GM18505 (cell line): ENCODE measurements at regions not wholly inside any gene's neighbourhood (a gene's known extent, or its start where the extent isn't known, plus 50 kb on each side); places are given as distances from the start of the nearest gene placed in this dataset.

ENCODE experiments used
- ATAC-seq: cut with Tn5 transposase; IDR thresholded peaks from one replicate; pipeline ENCODE4 v1.9.1; 2021; ENCODE audit not compliant: unreplicated experiment
- POLR2A ChIP-seq: IDR thresholded peaks from 4 replicates; pipeline ENCODE4 v1.6.1; 2011; ENCODE audit warnings: borderline replicate concordance; ENCODE audit not compliant: insufficient read depth, insufficient read length; ENCODE audit errors: extremely low read depth

DNA sequence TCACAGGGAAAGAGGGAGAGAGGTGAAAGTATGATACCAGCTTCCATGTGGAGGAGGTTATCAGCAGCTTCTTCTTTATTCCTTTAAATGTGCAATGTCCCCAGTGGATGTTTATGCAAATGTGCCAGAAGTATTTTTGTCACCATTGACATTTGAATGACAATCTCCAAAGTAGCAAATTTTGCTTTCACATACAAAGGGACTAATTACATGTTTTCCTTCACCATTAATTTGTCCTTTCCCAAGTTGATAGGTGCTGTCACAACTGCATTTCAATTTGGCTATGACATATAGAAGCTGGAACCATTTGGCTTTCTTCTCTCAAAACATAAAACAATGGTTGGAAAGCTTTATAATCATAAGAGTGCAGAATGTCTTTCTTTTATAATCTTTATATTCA, 469.0 kb upstream of the NWD2 start:
- no peak for ATAC-seq
- TF ChIP-seq POLR2A: no peak

DNA sequence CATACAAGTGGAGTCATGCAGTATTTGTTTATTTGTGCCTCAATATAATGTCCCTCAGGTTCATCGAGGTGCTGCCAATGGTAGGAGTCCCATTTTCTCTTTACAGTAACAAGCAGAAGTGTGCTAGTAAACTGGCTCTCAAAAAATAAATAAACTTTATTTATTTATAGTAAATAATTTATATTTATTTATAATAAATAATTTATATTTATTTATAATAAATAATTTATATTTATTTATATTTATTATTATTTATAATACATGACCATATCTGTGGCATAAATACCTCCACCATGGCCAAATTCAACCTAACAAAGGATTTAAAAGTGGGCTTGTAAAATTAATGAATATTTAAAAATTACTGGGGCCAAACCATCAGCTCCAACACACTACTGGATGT, 464.9 kb upstream of the NWD2 start:
- no peak for ATAC-seq
- no peak for TF ChIP-seq POLR2A

DNA sequence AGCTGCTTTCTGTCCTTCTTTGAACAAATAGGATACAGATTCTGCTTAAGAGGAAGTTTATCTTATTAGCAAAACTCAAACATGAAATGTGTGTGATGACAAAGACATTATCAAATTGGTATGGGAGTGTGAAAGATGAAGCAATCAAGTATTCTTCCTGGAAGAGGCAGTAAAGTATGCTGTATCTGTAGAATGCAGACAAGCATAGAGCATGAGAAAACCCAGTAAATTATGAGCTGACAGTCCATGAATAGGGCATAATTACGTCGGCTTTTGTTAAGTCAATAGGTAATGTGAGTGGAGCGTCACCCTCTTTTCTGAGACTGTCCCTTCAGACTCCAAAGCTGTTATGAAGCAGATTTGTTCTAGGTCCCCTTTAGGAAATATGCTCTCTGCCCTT, 458.6 kb upstream of the NWD2 start:
- TF ChIP-seq POLR2A: no peak
- ATAC-seq: no peak

DNA sequence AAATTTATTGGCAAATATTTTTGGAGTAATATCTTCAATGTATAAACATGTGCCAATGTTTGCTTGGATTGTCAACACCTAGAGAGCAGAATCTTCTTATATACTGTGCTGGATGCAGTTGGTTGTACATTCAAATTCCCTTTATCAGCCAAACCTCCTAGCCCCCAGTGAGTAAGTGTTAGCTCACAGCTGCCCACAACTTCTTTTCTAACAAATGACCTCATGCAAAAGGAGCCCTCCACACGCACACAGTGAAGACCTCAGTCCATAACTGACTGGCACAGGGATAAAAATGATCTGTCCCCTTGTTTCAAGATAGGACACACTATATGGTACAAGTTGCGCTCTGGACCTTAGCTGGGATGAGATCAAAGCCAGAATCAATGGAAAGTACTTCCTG, 458.0 kb upstream of the NWD2 start:
- no peak for TF ChIP-seq POLR2A
- ATAC-seq: no peak

DNA sequence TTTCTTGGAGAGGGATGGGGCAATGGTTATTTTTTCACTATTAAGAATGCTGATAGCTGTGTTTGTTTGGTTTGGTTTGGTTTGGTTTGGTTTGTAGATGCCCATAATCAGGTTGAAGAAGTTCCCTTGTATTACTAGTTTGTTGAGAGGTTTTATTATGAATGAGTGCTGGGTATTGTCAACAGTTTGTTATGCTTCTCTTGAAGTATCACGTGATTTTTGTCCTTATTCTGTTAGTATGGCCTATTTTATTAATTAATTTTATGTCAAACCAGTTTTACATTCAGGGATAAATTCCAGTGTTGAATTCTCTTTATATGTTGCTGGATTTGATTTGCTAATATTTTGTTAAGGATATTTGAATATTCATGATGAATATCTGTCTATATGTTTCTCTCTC, 449.8 kb upstream of the NWD2 start:
- no peak for TF ChIP-seq POLR2A
- no peak for ATAC-seq

DNA sequence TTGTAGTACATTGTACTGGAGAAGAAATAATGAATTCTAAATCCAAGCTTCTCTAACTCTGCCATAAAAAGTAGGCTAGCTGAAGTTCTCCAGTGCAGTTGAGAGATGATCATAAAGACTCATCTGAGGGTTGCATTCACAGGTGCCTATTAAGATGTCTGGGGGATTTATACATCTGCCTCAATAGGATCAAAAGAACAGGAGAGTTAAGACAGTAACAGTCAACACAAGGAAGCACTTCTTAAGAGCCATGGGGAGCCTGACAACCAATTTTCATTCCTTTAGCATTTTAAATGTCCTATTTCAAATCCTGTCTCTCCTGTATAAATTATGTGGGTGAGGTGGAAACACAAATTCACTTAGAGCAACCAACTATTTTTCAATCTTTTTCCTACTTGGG, 432.4 kb upstream of the NWD2 start:
- no peak for TF ChIP-seq POLR2A
- no peak for ATAC-seq

DNA sequence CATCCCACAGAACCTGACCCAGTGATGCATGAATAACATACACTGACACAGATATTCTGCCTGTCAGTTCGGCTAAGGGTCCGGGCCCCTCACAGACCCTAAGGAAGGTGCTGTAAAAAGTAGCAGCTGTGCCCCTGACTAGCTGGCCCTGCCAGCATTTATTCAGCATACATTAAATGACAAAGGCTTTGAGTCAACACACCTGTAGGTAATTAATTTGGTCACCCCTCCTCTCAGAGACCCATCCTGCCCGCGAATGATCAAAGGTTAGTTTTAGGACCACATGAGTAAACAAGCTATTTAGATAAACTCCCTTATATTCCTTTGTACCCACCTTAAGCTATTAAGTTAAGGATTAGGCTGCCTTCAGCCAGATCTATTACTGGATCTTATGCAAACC, 429.0 kb upstream of the NWD2 start:
- ATAC-seq: no peak
- TF ChIP-seq POLR2A: no peak

DNA sequence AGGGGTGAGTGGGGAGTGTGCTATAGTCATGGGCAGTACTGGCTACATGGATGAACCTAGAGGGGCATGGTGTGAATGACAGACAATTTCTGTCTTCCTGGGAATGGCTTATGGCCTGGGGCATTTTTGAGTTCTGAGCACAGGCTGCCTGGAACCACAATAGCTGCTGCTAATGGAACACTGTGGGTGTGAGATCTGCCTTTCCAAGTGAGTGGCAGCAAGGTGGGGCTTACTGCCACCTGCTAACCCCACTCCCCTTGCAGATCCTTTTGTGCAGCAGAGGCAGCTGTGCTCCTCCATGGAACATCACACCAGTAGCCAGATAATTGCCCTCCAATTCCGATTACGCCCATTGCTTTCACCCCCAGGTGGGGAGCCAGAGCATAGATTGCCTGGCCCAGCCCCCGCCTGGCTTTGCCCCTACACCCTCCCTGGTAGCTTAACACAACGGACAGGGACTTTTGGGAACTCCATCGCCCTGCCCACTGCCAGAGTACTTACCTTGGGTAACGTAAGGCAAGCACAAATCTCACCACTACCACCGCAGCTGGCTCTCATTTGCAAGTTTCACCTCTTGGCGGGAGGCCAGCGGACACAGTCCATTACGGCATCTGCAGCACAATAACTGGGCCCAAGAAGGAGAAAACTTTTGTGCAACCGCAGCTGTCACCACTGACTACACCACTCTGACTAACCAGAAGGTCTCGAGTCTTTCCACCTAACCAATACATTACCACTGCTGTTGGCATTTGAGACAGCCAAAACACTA, 421.2 kb upstream of the NWD2 start:
- TF ChIP-seq POLR2A: no peak
- ATAC-seq: no peak

DNA sequence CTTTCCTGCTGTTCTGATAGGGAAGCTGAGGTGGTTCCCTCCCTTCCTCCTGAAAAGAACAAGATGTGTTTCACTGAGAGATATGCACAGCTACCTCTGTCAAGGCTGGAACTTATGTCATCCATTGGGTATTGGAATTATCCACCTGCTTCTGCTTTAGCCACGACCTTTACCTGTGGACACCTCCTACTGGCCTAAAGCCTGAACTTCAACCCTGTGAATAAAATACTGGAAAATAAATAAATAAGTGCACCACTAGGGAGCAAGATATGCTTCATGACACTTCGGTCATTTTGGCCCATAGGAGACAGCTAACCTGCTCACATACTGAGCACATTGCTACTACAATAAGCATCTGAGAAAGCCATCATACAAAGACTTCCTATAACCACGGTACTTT, 419.9 kb upstream of the NWD2 start:
- no peak for TF ChIP-seq POLR2A
- no peak for ATAC-seq

DNA sequence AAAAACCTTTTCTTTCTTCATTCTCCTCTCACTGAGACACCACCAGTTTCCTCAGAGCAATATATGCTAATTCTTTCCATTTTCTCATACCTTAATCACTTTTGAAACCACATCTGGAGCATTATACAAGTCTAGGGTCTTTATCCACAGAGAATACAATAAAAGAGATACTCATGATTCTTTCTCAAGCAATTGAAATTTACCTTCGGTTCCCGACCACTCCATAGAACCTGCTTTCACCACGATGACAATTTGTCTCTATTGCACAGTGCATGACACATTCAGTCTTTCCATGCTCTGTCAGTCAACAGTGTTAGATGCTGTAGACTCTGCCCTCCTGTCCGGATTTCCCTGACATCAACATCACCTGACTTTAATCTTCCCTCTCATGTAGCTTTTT, 409.3 kb upstream of the NWD2 start:
- TF ChIP-seq POLR2A: no peak
- ATAC-seq: no peak

DNA sequence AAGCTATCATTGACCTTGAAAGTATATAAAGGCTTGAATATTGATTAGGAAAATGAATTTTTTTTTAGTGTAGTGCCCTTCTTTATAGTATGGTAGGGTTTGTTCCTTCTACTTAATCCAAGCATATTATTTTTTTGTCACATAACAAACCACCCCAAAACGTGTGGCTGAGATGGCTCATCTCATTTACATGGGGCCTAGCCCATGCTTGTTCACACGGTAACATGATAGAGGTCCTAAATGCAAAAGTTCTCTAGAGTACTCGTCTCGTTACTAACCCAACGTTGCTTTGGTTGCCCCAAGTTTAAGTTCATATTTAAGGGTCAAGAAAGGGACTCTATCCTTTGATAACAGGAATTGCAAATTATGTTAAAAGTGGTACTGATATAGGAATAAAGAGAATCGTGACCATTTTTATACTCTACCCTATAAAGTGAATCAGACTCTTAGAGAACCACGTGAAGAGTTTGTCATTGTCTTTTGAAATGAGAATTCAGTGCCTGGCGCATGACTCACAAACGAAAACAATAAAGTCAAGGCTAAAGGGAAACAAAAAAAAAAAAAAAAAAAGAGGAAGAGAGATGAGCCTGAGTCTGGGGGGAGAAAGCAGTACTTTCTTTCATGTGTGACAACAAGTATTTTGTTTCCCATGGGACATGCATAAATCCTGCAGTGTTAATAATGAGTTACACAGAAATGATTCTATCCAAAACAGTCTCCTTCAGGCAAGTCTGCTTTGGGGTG, 402.8 kb upstream of the NWD2 start:
- TF ChIP-seq POLR2A: no peak
- peak; percentile 60 for ATAC-seq

DNA sequence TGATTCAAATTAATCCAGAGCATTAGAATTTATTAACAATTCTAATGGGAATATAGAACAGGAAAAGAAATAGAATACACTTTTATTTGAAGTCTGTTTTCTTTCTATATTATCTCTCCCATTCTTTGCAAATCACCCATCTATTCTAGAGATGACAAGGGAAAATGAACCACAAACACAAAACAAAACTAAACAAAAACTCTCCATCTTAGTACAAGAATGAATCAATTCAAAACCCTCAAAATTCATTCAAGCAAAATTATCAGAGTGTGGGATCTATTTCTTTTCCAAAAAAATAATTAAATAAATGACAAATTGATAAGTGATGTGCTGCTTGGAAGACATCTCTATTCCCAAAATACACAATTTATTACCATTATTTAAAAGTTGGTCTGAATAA, 400.1 kb upstream of the NWD2 start:
- TF ChIP-seq POLR2A: no peak
- no peak for ATAC-seq

DNA sequence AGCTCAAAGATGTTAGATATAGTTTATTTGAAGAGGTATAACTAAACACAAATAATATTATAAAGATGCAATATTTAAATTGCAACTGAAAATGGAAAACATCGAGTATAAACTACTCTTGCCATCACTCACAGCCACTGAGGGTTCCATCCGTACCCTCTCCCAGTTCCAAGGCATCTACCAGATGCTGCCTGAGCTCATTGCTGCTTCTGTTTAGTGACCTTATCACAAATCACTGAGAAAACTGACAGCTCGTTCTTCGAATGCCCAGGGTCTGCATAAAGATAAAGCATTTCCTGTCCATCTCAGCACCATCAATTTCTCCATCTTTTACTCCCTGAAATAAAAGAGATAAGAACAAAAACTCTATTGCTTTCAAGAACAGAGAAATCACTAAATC, 391.7 kb upstream of the NWD2 start:
- TF ChIP-seq POLR2A: no peak
- ATAC-seq: no peak

DNA sequence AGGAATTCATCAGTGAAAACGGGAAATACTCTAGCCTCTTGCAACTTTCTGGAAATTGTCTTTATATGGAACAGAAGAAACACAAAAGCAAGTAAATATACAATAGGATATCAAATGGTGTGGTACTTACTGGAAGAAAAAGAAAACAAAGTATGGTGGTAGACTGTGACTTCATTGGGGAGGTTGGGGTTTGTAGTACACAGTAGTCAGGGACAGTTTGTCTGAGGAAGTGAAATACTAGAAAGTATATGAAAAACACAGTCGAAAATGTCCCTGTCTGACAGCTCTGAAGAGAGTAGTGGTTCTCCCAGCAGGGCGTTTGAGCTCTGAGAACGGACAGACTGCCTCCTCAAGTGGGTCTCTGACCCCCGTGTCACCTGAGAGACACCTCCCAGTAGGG, 390.0 kb upstream of the NWD2 start:
- TF ChIP-seq POLR2A: no peak
- ATAC-seq: peak; percentile 65

DNA sequence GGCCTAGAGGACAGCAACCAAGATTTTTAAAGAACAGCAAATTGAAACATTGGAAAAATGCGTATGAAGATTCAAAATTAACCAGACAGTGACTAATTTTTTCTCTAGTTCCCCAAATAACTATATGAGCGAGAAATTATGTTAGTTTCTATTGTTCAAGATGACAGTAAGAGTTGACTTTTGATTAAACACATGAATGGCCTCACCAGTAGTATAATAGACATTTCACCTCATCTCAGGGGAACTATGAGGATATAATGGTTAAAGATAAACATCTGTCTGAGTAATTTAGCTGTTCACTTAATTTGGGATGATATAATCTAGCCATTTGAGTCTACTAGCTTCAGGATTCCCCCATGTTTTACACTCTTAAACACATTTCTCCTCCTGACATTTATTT, 380.9 kb upstream of the NWD2 start:
- no peak for ATAC-seq
- TF ChIP-seq POLR2A: no peak

DNA sequence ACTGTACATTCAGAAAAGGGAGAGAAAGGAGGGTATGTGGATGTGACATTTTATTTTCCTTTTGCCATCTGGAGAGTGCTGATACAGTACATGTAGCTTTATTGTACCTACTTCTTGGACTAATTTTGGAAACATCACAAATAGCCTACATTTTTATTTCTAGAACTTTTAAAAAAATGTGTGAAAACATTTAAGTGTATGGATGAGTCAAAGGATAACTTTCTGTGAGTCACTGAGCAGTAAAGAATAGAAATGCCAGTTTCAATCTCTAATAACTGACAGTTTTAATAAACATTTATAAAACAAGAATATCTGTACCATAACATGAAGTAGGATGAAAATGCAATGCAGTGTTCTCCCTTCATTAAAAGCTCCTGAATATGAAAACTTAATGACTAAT, 374.4 kb upstream of the NWD2 start:
- ATAC-seq: no peak
- no peak for TF ChIP-seq POLR2A
